ENCODE measurements at regions not wholly inside any gene's neighbourhood (a gene's known extent, or its start where the extent isn't known, plus 50 kb on each side); places are given as distances from the start of the nearest gene placed in this dataset.
"Not testable (repeated sequence)": the region's sequence is repeated elsewhere in the genome, so short reads cannot be mapped to it uniquely, and the experiment has no call there.

DNA sequence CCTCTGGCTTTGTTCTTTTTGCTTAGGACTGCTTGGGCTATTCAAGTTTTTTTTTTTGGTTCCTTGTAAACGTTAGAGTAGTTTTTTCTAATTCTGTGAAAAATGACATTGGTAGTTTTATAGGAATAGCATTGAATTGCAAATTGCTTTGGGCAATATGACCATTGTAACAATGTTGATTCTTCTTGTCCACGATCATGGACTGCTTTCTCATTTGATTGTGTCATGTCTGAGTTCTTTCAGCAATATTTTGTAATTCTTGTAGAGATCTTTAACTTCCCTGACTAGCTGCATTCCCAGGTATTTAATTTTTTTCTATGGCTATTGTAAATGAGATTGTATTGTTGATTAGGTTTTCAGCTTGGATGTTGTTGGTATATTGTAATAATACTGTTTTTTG is 286.2 kb upstream of the C1QTNF3 start:
- H2AFZ ChIP-seq (ENCODE audit: low read length, unreplicated experiment); H3K27me3 ChIP-seq (ENCODE audit: insufficient read depth, low read length); H3K4me3 ChIP-seq (ENCODE audit: low read depth, low read length); H3K4me1 ChIP-seq (ENCODE audit: control insufficient read depth, insufficient read depth, low read length, unreplicated experiment); H3K27ac ChIP-seq (ENCODE audit: low read depth, low read length); H3K36me3 ChIP-seq (ENCODE audit: insufficient read depth, low read length); H3K79me2 ChIP-seq (ENCODE audit: control insufficient read depth, insufficient read depth, low read length, unreplicated experiment): not testable (repeated sequence)

DNA sequence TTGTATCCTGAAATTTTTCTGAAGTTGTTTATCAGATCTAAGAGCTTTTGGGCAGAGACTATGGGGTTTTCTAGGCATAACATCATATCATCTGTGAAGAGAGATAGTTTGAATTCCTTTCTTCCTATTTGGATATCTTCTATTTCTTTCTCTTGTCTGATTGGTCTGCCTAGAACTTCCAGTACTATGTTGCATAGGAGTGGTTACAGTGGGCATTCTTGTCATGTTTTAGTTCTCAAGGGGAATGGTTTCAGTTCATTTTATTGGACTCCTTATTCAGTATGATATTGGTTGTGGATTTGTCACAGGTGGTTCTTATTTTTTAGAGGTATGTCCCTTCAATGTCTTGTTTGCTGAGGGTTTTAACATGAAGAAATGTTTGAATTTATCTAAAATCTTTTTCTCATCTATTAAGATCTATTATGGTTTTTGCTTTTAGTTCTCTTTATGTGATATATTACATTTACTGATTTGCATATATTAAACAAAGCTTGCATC is 286.6 kb upstream of the C1QTNF3 start:
- H2AFZ ChIP-seq (ENCODE audit: low read length, unreplicated experiment); H3K27me3 ChIP-seq (ENCODE audit: insufficient read depth, low read length); H3K4me3 ChIP-seq (ENCODE audit: low read depth, low read length); H3K79me2 ChIP-seq (ENCODE audit: control insufficient read depth, insufficient read depth, low read length, unreplicated experiment); H3K27ac ChIP-seq (ENCODE audit: low read depth, low read length); H3K4me1 ChIP-seq (ENCODE audit: control insufficient read depth, insufficient read depth, low read length, unreplicated experiment); H3K36me3 ChIP-seq (ENCODE audit: insufficient read depth, low read length): not testable (repeated sequence)

DNA sequence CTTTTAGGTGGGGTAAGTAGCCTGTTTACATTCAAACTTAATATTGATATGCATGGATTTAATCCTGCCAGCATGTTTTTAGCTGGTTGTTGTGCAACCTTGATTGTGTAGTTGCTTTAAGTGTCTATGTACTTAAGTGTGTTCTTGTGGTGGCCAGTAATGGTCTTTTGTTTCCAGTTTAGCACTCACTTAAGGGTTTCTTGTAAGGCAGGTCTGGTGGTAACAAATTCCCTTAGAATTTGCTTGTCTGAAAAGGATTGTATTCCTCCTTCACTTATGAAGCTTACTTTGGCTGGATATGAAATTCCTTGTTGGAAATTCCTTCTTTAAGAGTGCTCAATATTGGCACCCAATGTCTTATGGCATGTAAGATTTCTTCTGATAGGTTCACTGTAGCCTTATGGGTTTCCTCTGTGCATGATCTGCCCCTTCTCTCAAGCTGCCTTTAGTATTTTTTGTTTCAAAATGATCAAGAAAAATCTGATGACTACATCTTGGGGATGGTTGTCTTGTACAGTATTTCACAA is 289.0 kb upstream of the C1QTNF3 start:
- H3K79me2 ChIP-seq (ENCODE audit: control insufficient read depth, insufficient read depth, low read length, unreplicated experiment); H3K36me3 ChIP-seq (ENCODE audit: insufficient read depth, low read length); H3K4me1 ChIP-seq (ENCODE audit: control insufficient read depth, insufficient read depth, low read length, unreplicated experiment); H2AFZ ChIP-seq (ENCODE audit: low read length, unreplicated experiment); H3K27ac ChIP-seq (ENCODE audit: low read depth, low read length); H3K4me3 ChIP-seq (ENCODE audit: low read depth, low read length); H3K27me3 ChIP-seq (ENCODE audit: insufficient read depth, low read length): not testable (repeated sequence)

DNA sequence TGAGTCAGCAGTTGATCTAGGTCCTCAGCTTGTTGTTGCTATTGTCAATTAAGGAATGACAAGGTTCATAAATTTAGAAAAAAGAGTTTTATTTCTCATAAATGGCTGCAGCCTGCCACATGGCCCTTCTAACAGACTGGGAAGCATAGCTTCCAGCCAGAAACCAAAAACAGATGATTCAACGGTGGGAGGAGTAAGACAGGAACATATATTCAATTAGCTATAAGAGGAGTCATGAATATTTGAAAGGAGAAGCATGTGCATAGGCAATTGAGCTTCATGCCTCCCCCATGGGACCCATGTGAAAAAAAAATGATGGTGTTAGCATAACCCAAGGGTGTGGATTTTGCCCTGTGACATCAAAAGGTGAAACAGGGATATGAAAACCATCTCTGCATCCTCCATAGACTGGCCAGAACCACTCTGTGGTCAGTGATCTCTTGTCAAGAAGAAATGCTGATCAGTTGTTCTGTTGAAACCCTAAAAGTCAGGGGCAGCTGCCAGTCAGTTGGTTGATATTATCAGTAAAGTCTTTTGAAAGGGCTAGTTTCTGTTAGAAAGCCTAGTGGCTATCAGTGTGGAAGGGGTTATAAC is 296.5 kb upstream of the C1QTNF3 start:
- not testable (repeated sequence) for H3K4me1 ChIP-seq (ENCODE audit: control insufficient read depth, insufficient read depth, low read length, unreplicated experiment); H3K27me3 ChIP-seq (ENCODE audit: insufficient read depth, low read length); H2AFZ ChIP-seq (ENCODE audit: low read length, unreplicated experiment); H3K79me2 ChIP-seq (ENCODE audit: control insufficient read depth, insufficient read depth, low read length, unreplicated experiment); H3K27ac ChIP-seq (ENCODE audit: low read depth, low read length); H3K4me3 ChIP-seq (ENCODE audit: low read depth, low read length); H3K36me3 ChIP-seq (ENCODE audit: insufficient read depth, low read length)

DNA sequence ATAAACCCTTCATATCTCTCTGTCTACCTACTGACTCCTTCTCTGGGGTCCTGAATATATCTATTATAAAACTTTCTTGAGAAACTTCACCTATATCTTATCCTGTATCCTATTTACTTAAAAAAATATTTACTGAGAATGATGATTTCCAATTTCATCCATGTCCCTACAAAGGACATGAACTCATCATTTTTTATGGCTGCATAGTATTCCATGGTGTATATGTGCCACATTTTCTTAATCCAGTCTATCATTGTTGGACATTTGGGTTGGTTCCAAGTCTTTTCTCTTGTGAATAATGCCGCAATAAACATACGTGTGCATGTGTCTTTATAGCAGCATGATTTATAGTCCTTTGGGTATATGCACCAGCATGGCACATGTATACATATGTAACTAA is 301.7 kb upstream of the RAI14 start:
- not testable (repeated sequence) for H3K79me2 ChIP-seq (ENCODE audit: control insufficient read depth, insufficient read depth, low read length, unreplicated experiment); H3K4me3 ChIP-seq (ENCODE audit: low read depth, low read length); H3K4me1 ChIP-seq (ENCODE audit: control insufficient read depth, insufficient read depth, low read length, unreplicated experiment); H3K36me3 ChIP-seq (ENCODE audit: insufficient read depth, low read length); H3K27me3 ChIP-seq (ENCODE audit: insufficient read depth, low read length); H2AFZ ChIP-seq (ENCODE audit: low read length, unreplicated experiment); H3K27ac ChIP-seq (ENCODE audit: low read depth, low read length)

DNA sequence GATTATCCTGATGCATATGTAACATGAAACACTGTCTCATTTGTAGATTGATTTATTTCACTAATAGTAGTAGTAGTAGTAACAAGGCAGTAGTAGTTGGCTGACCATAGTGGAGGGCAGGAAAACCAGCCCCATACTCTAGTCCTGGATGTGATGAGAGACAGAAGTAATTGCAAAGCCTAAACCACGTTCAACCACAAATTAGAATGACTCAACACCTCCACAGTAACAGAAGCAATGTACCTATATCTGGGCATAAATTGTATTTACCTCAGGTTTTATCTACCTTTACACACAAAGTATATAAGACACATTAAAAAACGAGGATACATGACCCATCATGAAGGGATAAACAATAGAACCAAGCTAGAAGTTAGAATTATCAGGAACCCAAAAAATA is 284.7 kb upstream of the RAI14 start:
- not testable (repeated sequence) for H3K27me3 ChIP-seq (ENCODE audit: insufficient read depth, low read length); H3K27ac ChIP-seq (ENCODE audit: low read depth, low read length); H3K79me2 ChIP-seq (ENCODE audit: control insufficient read depth, insufficient read depth, low read length, unreplicated experiment); H3K36me3 ChIP-seq (ENCODE audit: insufficient read depth, low read length); H3K4me1 ChIP-seq (ENCODE audit: control insufficient read depth, insufficient read depth, low read length, unreplicated experiment); H2AFZ ChIP-seq (ENCODE audit: low read length, unreplicated experiment); H3K4me3 ChIP-seq (ENCODE audit: low read depth, low read length)

DNA sequence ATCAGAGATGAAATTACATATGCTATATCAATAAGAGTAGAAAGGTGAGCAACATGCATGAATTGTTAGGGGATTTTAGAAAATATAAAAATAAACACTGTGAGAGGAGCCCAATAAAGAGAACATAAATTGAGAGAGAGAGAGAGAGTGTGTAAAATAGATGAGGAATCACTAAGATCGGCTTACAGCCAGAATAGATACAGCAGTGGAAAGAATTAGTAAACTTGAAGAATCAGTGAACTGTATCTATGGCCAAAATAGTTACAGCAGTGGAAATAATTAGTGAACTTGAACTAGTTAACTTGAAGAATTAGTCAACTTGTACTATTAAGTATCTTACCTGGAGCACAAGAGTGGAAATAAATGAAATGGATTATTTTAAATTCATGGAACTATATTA is 284.3 kb upstream of the RAI14 start:
- not testable (repeated sequence) for H2AFZ ChIP-seq (ENCODE audit: low read length, unreplicated experiment); H3K79me2 ChIP-seq (ENCODE audit: control insufficient read depth, insufficient read depth, low read length, unreplicated experiment); H3K4me1 ChIP-seq (ENCODE audit: control insufficient read depth, insufficient read depth, low read length, unreplicated experiment)

DNA sequence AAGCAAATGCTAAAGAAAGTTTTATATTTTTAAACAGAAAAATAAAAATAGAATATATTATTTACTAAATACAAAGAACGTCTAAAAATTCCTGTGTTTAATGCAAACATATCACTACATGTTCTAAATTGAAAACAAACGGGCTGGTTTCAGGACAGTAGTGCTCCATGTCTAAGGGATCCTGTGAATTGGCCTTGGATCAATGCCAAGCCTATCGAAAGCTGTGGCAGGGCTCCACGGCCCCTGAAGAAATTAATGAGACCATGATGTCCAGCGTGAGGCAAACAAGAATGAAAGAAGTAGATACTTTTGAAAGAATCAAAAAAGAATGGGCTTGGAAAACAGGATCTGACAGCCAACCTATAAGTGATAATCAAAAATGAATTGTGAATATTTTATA is 283.4 kb upstream of the RAI14 start:
- not testable (repeated sequence) for H3K27ac ChIP-seq (ENCODE audit: low read depth, low read length); H3K36me3 ChIP-seq (ENCODE audit: insufficient read depth, low read length); H2AFZ ChIP-seq (ENCODE audit: low read length, unreplicated experiment); H3K4me1 ChIP-seq (ENCODE audit: control insufficient read depth, insufficient read depth, low read length, unreplicated experiment); H3K79me2 ChIP-seq (ENCODE audit: control insufficient read depth, insufficient read depth, low read length, unreplicated experiment); H3K4me3 ChIP-seq (ENCODE audit: low read depth, low read length); H3K27me3 ChIP-seq (ENCODE audit: insufficient read depth, low read length)

More for the DNA sequence above, 284.3 kb upstream of the RAI14 start:
- not testable (repeated sequence) for H3K27me3 ChIP-seq (ENCODE audit: insufficient read depth, low read length); H3K36me3 ChIP-seq (ENCODE audit: insufficient read depth, low read length); H3K4me3 ChIP-seq (ENCODE audit: low read depth, low read length); H3K27ac ChIP-seq (ENCODE audit: low read depth, low read length)

DNA sequence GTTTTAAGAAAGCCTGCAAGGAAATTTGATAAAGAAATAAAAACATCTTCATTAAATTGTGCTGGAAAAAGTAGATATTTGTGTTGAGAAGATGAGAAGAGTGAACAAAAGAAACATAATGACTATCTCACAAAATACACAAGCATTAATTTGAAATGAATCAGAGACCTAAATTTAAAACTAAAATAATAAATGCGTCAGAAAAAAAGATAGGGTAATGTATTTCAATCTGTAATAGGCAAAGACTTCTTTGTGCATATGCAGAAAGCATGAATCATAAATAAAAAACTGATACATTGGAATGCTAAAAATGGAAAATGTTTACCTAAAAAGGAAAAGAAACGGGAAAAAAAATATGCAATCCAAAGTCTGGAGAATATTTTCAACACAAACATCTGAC is 278.5 kb upstream of the RAI14 start:
- not testable (repeated sequence) for H2AFZ ChIP-seq (ENCODE audit: low read length, unreplicated experiment); H3K79me2 ChIP-seq (ENCODE audit: control insufficient read depth, insufficient read depth, low read length, unreplicated experiment); H3K4me3 ChIP-seq (ENCODE audit: low read depth, low read length); H3K36me3 ChIP-seq (ENCODE audit: insufficient read depth, low read length); H3K4me1 ChIP-seq (ENCODE audit: control insufficient read depth, insufficient read depth, low read length, unreplicated experiment); H3K27me3 ChIP-seq (ENCODE audit: insufficient read depth, low read length)
- H3K27ac ChIP-seq (ENCODE audit: low read depth, low read length): peak overlapping the region; percentile 9; the same call in 1 of the 2 replicates

DNA sequence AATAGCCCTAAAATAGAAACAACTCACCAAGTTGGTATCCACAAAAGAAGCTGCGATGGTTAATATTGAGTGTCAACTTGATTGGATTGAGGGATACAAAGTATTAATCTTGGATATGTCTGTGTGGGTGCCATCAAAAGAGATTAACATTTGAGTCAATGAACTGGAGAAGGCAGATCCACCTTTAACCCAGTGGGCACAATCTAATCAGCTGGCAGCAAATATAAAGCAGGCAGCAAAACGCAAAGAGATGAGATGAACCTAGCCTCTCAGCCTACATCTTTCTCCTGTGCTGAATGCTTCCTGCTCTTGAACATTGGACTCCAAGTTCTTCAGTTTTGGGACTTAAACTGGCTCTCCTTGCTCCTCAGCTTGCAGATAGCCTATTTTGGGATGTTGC is 277.6 kb upstream of the RAI14 start:
- H2AFZ ChIP-seq (ENCODE audit: low read length, unreplicated experiment); H3K4me3 ChIP-seq (ENCODE audit: low read depth, low read length); H3K36me3 ChIP-seq (ENCODE audit: insufficient read depth, low read length); H3K27ac ChIP-seq (ENCODE audit: low read depth, low read length); H3K79me2 ChIP-seq (ENCODE audit: control insufficient read depth, insufficient read depth, low read length, unreplicated experiment); H3K4me1 ChIP-seq (ENCODE audit: control insufficient read depth, insufficient read depth, low read length, unreplicated experiment); H3K27me3 ChIP-seq (ENCODE audit: insufficient read depth, low read length): not testable (repeated sequence)

DNA sequence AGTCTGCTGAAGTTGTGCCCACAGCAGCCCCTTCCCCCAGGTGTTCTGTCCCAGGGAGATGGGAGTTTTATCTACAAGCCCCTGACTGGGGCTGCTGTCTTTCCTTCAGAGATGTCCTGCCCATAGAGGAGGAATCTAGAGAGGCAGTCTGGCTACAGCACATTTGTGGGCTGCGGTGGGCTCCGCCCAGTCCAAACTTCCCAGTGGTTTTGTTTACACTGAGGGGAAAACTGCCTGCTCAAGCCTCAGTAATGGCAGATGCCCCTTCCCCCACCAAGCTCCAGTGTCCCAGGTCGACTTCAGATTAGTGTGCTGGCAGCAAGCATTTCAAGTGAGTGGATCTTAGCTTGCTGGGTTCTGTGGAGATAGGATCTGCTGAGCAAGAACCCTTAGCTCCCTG is 267.4 kb upstream of the RAI14 start:
- H3K4me3 ChIP-seq (ENCODE audit: low read depth, low read length); H3K79me2 ChIP-seq (ENCODE audit: control insufficient read depth, insufficient read depth, low read length, unreplicated experiment); H3K4me1 ChIP-seq (ENCODE audit: control insufficient read depth, insufficient read depth, low read length, unreplicated experiment); H3K36me3 ChIP-seq (ENCODE audit: insufficient read depth, low read length); H3K27ac ChIP-seq (ENCODE audit: low read depth, low read length); H3K27me3 ChIP-seq (ENCODE audit: insufficient read depth, low read length); H2AFZ ChIP-seq (ENCODE audit: low read length, unreplicated experiment): not testable (repeated sequence)

All from ACC112 (cell line).